B cell (primary cell): ENCODE measurements at regions not wholly inside any gene's neighbourhood (a gene's known extent, or its start where the extent isn't known, plus 50 kb on each side); places are given as distances from the start of the nearest gene placed in this dataset.

Experiments used
- ATAC-seq: fragments of 200-7000 bp; cut with Tn5 transposase; one replicate; pipeline ENCODE4 v1.10.0; 2021; ENCODE audit warnings: low read depth, mild to moderate bottlenecking, moderate number of reproducible peaks, moderate library complexity
- CTCF ChIA-PET: fragments of 350-600 bp; sonication (Branson Sonifier 250); formaldehyde crosslinking; loops from one replicate; lab custom pipeline; 2021; ENCODE audit warnings: antibody characterized with exemption, inconsistent platforms; lab: Charles Lee
- POLR2A ChIA-PET: fragments of 350-600 bp; sonication (Branson Sonifier 250); formaldehyde crosslinking; loops from one replicate; lab custom pipeline; 2021; ENCODE audit warnings: antibody characterized with exemption; lab: Charles Lee
- DNase-seq: peaks from one replicate; pipeline ENCODE4 v3.0.0; 2013
- H2AFZ ChIP-seq: 2 replicates; pipeline ENCODE4 v1.6.1; 2012; ENCODE audit warnings: mild to moderate bottlenecking, low read depth, low read length; ENCODE audit not compliant: insufficient read depth, poor library complexity, severe bottlenecking
- H3K27ac ChIP-seq, 2 donors: 1 replicate in 1 of 2; 2 replicates in 1 of 2; pipeline ENCODE4 v1.5.1; 2012 to 2013; ENCODE audit warnings: low read length in 2 of 2, mild to moderate bottlenecking in 2 of 2, moderate library complexity in 1 of 2
- H3K27me3 ChIP-seq, 4 experiments: fragments of 200-600 bp in 1 of 4; sonication (generic) in 1 of 4; replicated peaks in 1 of 4; 1 replicate in 2 of 4; 2 replicates in 2 of 4; pipeline versions ENCODE4 v1.6.1 to v1.7.0; 2013 to 2016; ENCODE audit warnings: low read length in 3 of 4, mild to moderate bottlenecking in 2 of 4, mixed read lengths in 1 of 4, moderate library complexity in 1 of 4; ENCODE audit not compliant: insufficient read depth in 4 of 4, control insufficient read depth in 3 of 4; ENCODE audit errors: control extremely low read depth in 1 of 4
- H3K36me3 ChIP-seq, 2 experiments: replicated peaks in 1 of 2; 1 replicate in 1 of 2; 2 replicates in 1 of 2; pipeline versions ENCODE4 v1.6.1 to v1.7.1; 2013; ENCODE audit warnings: low read length in 1 of 2; ENCODE audit not compliant: insufficient read depth in 2 of 2, control insufficient read depth in 1 of 2; ENCODE audit errors: control extremely low read depth in 1 of 2, extremely low read depth in 1 of 2
- H3K4me1 ChIP-seq, 2 donors: fragments of 200-600 bp in 1 of 2; sonication (generic) in 1 of 2; 1 replicate in 1 of 2; 2 replicates in 1 of 2; pipeline versions ENCODE4 v1.5.1 to v1.6.1; 2013 to 2017; ENCODE audit warnings: low read length in 2 of 2; ENCODE audit not compliant: control insufficient read depth in 2 of 2, insufficient read depth in 2 of 2
- H3K4me2 ChIP-seq: replicated peaks from 2 replicates; pipeline ENCODE3; 2012; ENCODE audit warnings: mild to moderate bottlenecking, low read depth, low read length; ENCODE audit not compliant: poor library complexity, severe bottlenecking
- H3K4me3 ChIP-seq, 5 experiments: fragments of 200-600 bp in 1 of 5; sonication (generic) in 1 of 5; 1 replicate in 3 of 5; 2 replicates in 2 of 5; pipeline versions ENCODE4 v1.5.1 to v1.7.0; 2011 to 2016; ENCODE audit warnings: low read length in 4 of 5, mild to moderate bottlenecking in 4 of 5, low read depth in 2 of 5, control low read depth in 1 of 5, moderate library complexity in 1 of 5; ENCODE audit not compliant: insufficient read depth in 1 of 5; ENCODE audit errors: control extremely low read depth in 1 of 5, extremely low read depth in 1 of 5
- H3K79me2 ChIP-seq: fragments of 200-600 bp; sonication (generic); one replicate; pipeline ENCODE4 v1.6.0; 2016; ENCODE audit warnings: low read length; ENCODE audit not compliant: control insufficient read depth, insufficient read depth
- H3K9ac ChIP-seq: fragments of 200-600 bp; sonication (generic); 2 replicates; pipeline ENCODE4 v1.6.1; 2017; ENCODE audit warnings: mild to moderate bottlenecking, low read length, moderate library complexity
- H3K9me3 ChIP-seq, 3 donors: one replicate each; pipeline versions ENCODE4 v1.6.1 to v1.7.1; 2013; ENCODE audit warnings: low read length in 2 of 3; ENCODE audit not compliant: control insufficient read depth in 2 of 3, insufficient read depth in 1 of 3; ENCODE audit errors: control extremely low read depth in 1 of 3
- H4K20me1 ChIP-seq: 2 replicates; pipeline ENCODE4 v1.6.0; 2012; ENCODE audit warnings: mild to moderate bottlenecking, low read length; ENCODE audit not compliant: insufficient read depth, control insufficient read depth, poor library complexity, severe bottlenecking
- H3K27ac Mint-ChIP-seq: one replicate; pipeline ENCODE4 v1.8.0; 2021; ENCODE audit warnings: mixed read lengths
- H3K27me3 Mint-ChIP-seq: one replicate; pipeline ENCODE4 v1.8.0; 2021; ENCODE audit warnings: mixed read lengths
- H3K4me1 Mint-ChIP-seq: one replicate; pipeline ENCODE4 v1.8.0; 2021; ENCODE audit warnings: mixed read lengths
- H3K4me3 Mint-ChIP-seq: one replicate; pipeline ENCODE4 v1.8.0; 2021; ENCODE audit warnings: mixed read lengths
- H3K9me3 Mint-ChIP-seq: one replicate; pipeline ENCODE4 v1.8.0; 2022; ENCODE audit warnings: mixed read lengths; ENCODE audit not compliant: insufficient read depth
- EZH2 ChIP-seq: IDR thresholded peaks from 2 replicates; pipeline ENCODE4 v1.6.1; 2012; ENCODE audit warnings: borderline replicate concordance, low read depth, mild to moderate bottlenecking, moderate library complexity, low read length; ENCODE audit not compliant: insufficient read depth, poor library complexity, severe bottlenecking
- WGBS: methylation state at CpG from one replicate; pipeline ENCODE4 v1.1.5; 2013; ENCODE audit warnings: missing lambda C conversion rate; ENCODE audit not compliant: insufficient coverage; 5-methylcytosine and 5-hydroxymethylcytosine counted together
- intact Hi-C: fragments of 100-400 bp; cut with micrococcal nuclease; formaldehyde crosslinking; loops from one replicate; pipeline ENCODE4 v1.10.0; 2022
- TF ChIP-seq, protein P1 (sequence below): fragments of 200-600 bp; IDR thresholded peaks from one replicate; pipeline ENCODE4 v1.8.0; 2022; ENCODE audit warnings: antibody characterized with exemption, mild to moderate bottlenecking

DNA sequence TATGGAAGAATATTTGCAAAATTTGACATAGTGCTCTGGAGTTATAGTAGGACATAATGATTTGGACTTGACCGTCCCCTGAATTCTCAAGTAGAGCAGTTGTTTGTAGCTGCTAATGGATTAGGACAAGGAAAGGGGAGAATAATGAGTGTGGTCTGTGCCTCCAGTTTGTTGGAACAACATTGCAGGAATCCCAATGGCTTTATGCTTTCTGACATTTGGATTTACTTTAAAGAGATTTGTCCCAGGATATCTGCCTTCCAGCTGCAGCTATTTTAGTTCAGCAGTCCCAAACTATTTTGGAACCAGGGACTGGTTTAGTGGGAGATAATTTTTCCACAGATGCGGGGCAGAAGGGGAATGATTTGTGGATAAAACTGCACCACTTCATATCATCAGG is 648.2 kb downstream of the SLCO4C1 start:
- Mint-ChIP-seq H3K4me1 (no peaks in the 10 kb centered on the region), H3K4me3 (no peak overlapping the region), H3K27me3 (no peaks in the 10 kb centered on the region), H3K9me3 (no peaks in the 10 kb centered on the region), H3K27ac (no peak overlapping the region)
- DNase-seq (no peak), ATAC-seq (no peak)
- no peaks in the 10 kb centered on the region for H3K36me3 ChIP-seq
- no peaks in the 10 kb centered on the region for H3K4me1 ChIP-seq
- no peak overlapping the region for H3K27ac ChIP-seq
- CTCF ChIA-PET, result no interaction called here
- 100% methylated on average over 1 of the region's 2 CpGs for WGBS
- H3K79me2 ChIP-seq, result no peaks in the 10 kb centered on the region
- no peak overlapping the region for H3K4me2 ChIP-seq
- H3K4me3 ChIP-seq, result no peak overlapping the region
- no peak overlapping the region for H3K9ac ChIP-seq
- TF ChIP-seq, protein P1, sequence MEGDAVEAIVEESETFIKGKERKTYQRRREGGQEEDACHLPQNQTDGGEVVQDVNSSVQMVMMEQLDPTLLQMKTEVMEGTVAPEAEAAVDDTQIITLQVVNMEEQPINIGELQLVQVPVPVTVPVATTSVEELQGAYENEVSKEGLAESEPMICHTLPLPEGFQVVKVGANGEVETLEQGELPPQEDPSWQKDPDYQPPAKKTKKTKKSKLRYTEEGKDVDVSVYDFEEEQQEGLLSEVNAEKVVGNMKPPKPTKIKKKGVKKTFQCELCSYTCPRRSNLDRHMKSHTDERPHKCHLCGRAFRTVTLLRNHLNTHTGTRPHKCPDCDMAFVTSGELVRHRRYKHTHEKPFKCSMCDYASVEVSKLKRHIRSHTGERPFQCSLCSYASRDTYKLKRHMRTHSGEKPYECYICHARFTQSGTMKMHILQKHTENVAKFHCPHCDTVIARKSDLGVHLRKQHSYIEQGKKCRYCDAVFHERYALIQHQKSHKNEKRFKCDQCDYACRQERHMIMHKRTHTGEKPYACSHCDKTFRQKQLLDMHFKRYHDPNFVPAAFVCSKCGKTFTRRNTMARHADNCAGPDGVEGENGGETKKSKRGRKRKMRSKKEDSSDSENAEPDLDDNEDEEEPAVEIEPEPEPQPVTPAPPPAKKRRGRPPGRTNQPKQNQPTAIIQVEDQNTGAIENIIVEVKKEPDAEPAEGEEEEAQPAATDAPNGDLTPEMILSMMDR, result no peak
- no peak for TF ChIP-seq EZH2
- H4K20me1 ChIP-seq, result no peaks in the 10 kb centered on the region
- no peak overlapping the region for H2AFZ ChIP-seq
- intact Hi-C loops, result no loop called here
- no peaks in the 10 kb centered on the region for H3K9me3 ChIP-seq
- H3K27me3 ChIP-seq, result no peaks in the 10 kb centered on the region
- POLR2A ChIA-PET, result no interaction called here

- ATAC-seq, result no peak
- TF ChIP-seq, protein P1, result no peak
- TF ChIP-seq EZH2, result no peak
- Histone ChIP-seq H3K4me2 (no peak overlapping the region), H3K36me3 (no peaks in the 10 kb centered on the region), H3K27me3 (no peaks in the 10 kb centered on the region), H3K79me2 (no peaks in the 10 kb centered on the region), H3K4me3 (no peak overlapping the region), H4K20me1 (no peaks in the 10 kb centered on the region), H2AFZ (no peak overlapping the region), H3K9ac (no peak overlapping the region), H3K27ac (no peak overlapping the region), H3K9me3 (no peaks in the 10 kb centered on the region), H3K4me1 (no peaks in the 10 kb centered on the region)
- no peaks in the 10 kb centered on the region for H3K9me3 Mint-ChIP-seq
- CTCF ChIA-PET, result no interaction called here
- H3K27me3 Mint-ChIP-seq, result no peaks in the 10 kb centered on the region
- H3K27ac Mint-ChIP-seq, result no peak overlapping the region
- intact Hi-C loops, result no loop called here
- WGBS, result no CpG with 5 or more reads among the region's 2 CpGs
- H3K4me3 Mint-ChIP-seq, result no peak overlapping the region
- POLR2A ChIA-PET, result no interaction called here
- DNase-seq, result no peak
- H3K4me1 Mint-ChIP-seq, result no peaks in the 10 kb centered on the region
Observed at GRCh38 chr5:101643794-101644193, 652.3 kb downstream of the SLCO4C1 start.
